ENCODE measurements at regions not wholly inside any gene's neighbourhood (a gene's known extent, or its start where the extent isn't known, plus 50 kb on each side); places are given as distances from the start of the nearest gene placed in this dataset.

- ChIA-PET CTCF (interaction anchor here (1.1 kb wide), 1 partner anchor 10 kb away, joined by 5 read pairs; no protein-coding TSS in a partner anchor), POLR2A (no interaction called here)
- TF ChIP-seq CTCF (IDR thresholded peaks at IDR 0.05; ENCODE audit: insufficient read depth, low read depth, low read length) = no peak
- Histone ChIP-seq H3K27me3 (ENCODE audit: control insufficient read depth, insufficient read depth, low read length) (no peaks in the 10 kb centered on the region), H3K36me3 (ENCODE audit: control insufficient read depth, insufficient read depth, low read length) (no peaks in the 10 kb centered on the region), H3K4me3 (ENCODE audit: low read depth, low read length) (no peak overlapping the region)
- no peak for DNase-seq (ENCODE audit: low read depth)
Measured at GRCh38 chr7:98755138-98755898, 114.5 kb downstream of the TMEM130 start.

GRCh38 chr7:98758157-98758556, 111.7 kb downstream of the TMEM130 start:
- H3K27me3 ChIP-seq (ENCODE audit: control insufficient read depth, insufficient read depth, low read length) = no peaks in the 10 kb centered on the region
- ChIA-PET POLR2A (no interaction called here), CTCF (no interaction called here)
- no peak for DNase-seq (ENCODE audit: low read depth)
- no peaks in the 10 kb centered on the region for H3K36me3 ChIP-seq (ENCODE audit: control insufficient read depth, insufficient read depth, low read length)
- no peak for TF ChIP-seq CTCF (IDR thresholded peaks at IDR 0.05; ENCODE audit: insufficient read depth, low read depth, low read length)
- H3K4me3 ChIP-seq (ENCODE audit: low read depth, low read length) = no peak overlapping the region

- no peaks in the 10 kb centered on the region for H3K27me3 ChIP-seq (ENCODE audit: control insufficient read depth, insufficient read depth, low read length)
- ChIA-PET POLR2A (no interaction called here), CTCF (interaction anchor here (1.1 to 2.3 kb wide), 3 partner anchors 9 to 15 kb away, joined by 3 to 14 read pairs (median 5); no protein-coding TSS in a partner anchor)
- no peak for TF ChIP-seq CTCF (IDR thresholded peaks at IDR 0.05; ENCODE audit: insufficient read depth, low read depth, low read length)
- peak; percentile 27 for DNase-seq (ENCODE audit: low read depth)
- H3K4me3 ChIP-seq (ENCODE audit: low read depth, low read length) = no peak overlapping the region
- H3K36me3 ChIP-seq (ENCODE audit: control insufficient read depth, insufficient read depth, low read length) = no peaks in the 10 kb centered on the region
Measured at GRCh38 chr7:98760201-98760651, 109.6 kb downstream of the TMEM130 start.

GRCh38 chr7:98761225-98761624, 108.6 kb downstream of the TMEM130 start:
- no peaks in the 10 kb centered on the region for H3K36me3 ChIP-seq (ENCODE audit: control insufficient read depth, insufficient read depth, low read length)
- no peak overlapping the region for H3K4me3 ChIP-seq (ENCODE audit: low read depth, low read length)
- POLR2A ChIA-PET = no interaction called here
- TF ChIP-seq CTCF (IDR thresholded peaks at IDR 0.05; ENCODE audit: insufficient read depth, low read depth, low read length) = no peak
- CTCF ChIA-PET = interaction anchor here (2.3 kb wide), 1 partner anchor 16 kb away, joined by 14 read pairs; no protein-coding TSS in a partner anchor
- no peaks in the 10 kb centered on the region for H3K27me3 ChIP-seq (ENCODE audit: control insufficient read depth, insufficient read depth, low read length)
- DNase-seq (ENCODE audit: low read depth) = no peak

- H3K27me3 ChIP-seq (ENCODE audit: control insufficient read depth, insufficient read depth, low read length) = no peaks in the 10 kb centered on the region
- H3K4me3 ChIP-seq (ENCODE audit: low read depth, low read length) = no peak overlapping the region
- no peak for TF ChIP-seq CTCF (IDR thresholded peaks at IDR 0.05; ENCODE audit: insufficient read depth, low read depth, low read length)
- POLR2A ChIA-PET = no interaction called here
- no peak for DNase-seq (ENCODE audit: low read depth)
- CTCF ChIA-PET = interaction anchor here (0.6 to 1.1 kb wide), 2 partner anchors 17 to 19 kb away, joined by 3 to 6 read pairs; no protein-coding TSS in a partner anchor
- no peaks in the 10 kb centered on the region for H3K36me3 ChIP-seq (ENCODE audit: control insufficient read depth, insufficient read depth, low read length)
Measured at GRCh38 chr7:98762620-98763019, 107.2 kb downstream of the TMEM130 start.

Data from BJ (cell line).